CD14-positive monocyte (primary cell): ENCODE measurements at regions not wholly inside any gene's neighbourhood (a gene's known extent, or its start where the extent isn't known, plus 50 kb on each side); places are given as distances from the start of the nearest gene placed in this dataset.

ENCODE experiments used
- DNase-seq, 3 donors: peaks; one replicate each; pipeline ENCODE4 v3.0.0-alpha.2; 2011 to 2022
- H2AFZ ChIP-seq: 2 replicates; pipeline ENCODE4 v1.6.0; 2012; ENCODE audit warnings: mild to moderate bottlenecking, low read depth, low read length, inconsistent platforms; ENCODE audit not compliant: insufficient read depth, poor library complexity, severe bottlenecking
- H3K27ac ChIP-seq, 2 donors: 1 replicate in 1 of 2; 2 replicates in 1 of 2; pipeline ENCODE4 v1.5.1; 2012 to 2013; ENCODE audit warnings: low read length in 2 of 2, control low read depth in 1 of 2, inconsistent platforms in 1 of 2, low read depth in 1 of 2, mild to moderate bottlenecking in 1 of 2
- H3K27me3 ChIP-seq, 2 donors: one replicate each; pipeline versions ENCODE4 v1.6.0 to v1.6.1; 2011 to 2013; ENCODE audit warnings: low read length in 2 of 2; ENCODE audit not compliant: control insufficient read depth in 2 of 2, insufficient read depth in 2 of 2
- H3K36me3 ChIP-seq, 2 donors: replicated peaks in 1 of 2; 1 replicate in 1 of 2; 2 replicates in 1 of 2; pipeline versions ENCODE4 v1.5.1 to v1.6.1; 2012 to 2013; ENCODE audit warnings: low read length in 2 of 2, control low read depth in 1 of 2, inconsistent platforms in 1 of 2, mild to moderate bottlenecking in 1 of 2; ENCODE audit not compliant: insufficient read depth in 2 of 2, control insufficient read depth in 1 of 2
- H3K4me1 ChIP-seq, 2 donors: 1 replicate in 1 of 2; 2 replicates in 1 of 2; pipeline versions ENCODE4 v1.5.1 to v1.6.1; 2012 to 2013; ENCODE audit warnings: low read length in 2 of 2, control low read depth in 1 of 2, inconsistent platforms in 1 of 2, mild to moderate bottlenecking in 1 of 2, moderate library complexity in 1 of 2; ENCODE audit not compliant: insufficient read depth in 2 of 2, control insufficient read depth in 1 of 2
- H3K4me2 ChIP-seq: replicated peaks from 2 replicates; pipeline ENCODE3; 2012; ENCODE audit warnings: low read length, moderate library complexity, mild to moderate bottlenecking; ENCODE audit not compliant: poor library complexity, severe bottlenecking; ENCODE audit errors: extremely low read depth
- H3K4me3 ChIP-seq, 3 experiments: fragments of 200-600 bp in 1 of 3; sonication (generic) in 1 of 3; replicated peaks in 1 of 3; 1 replicate in 2 of 3; 2 replicates in 1 of 3; pipeline ENCODE4 v1.5.1; 2011 to 2013; ENCODE audit warnings: low read length in 3 of 3, mild to moderate bottlenecking in 3 of 3, control low read depth in 2 of 3, low read depth in 2 of 3, inconsistent platforms in 1 of 3, moderate library complexity in 1 of 3
- H3K79me2 ChIP-seq: 2 replicates; pipeline ENCODE4 v1.6.0; 2012; ENCODE audit warnings: mild to moderate bottlenecking, control low read depth, inconsistent platforms, low read length, moderate library complexity; ENCODE audit not compliant: insufficient read depth
- H3K9ac ChIP-seq: 2 replicates; pipeline ENCODE4 v1.6.0; 2017; ENCODE audit warnings: low read length, mild to moderate bottlenecking; ENCODE audit not compliant: insufficient read depth, poor library complexity, severe bottlenecking
- H3K9me3 ChIP-seq, 2 donors: replicated peaks in 1 of 2; 1 replicate in 1 of 2; 2 replicates in 1 of 2; pipeline versions ENCODE4 v1.5.1 to v1.6.1; 2012 to 2013; ENCODE audit warnings: low read length in 2 of 2, control low read depth in 1 of 2; ENCODE audit not compliant: control insufficient read depth in 1 of 2, insufficient read depth in 1 of 2
- H4K20me1 ChIP-seq: 2 replicates; pipeline ENCODE4 v1.6.0; 2012; ENCODE audit warnings: mild to moderate bottlenecking, low read length, control low read depth, moderate library complexity; ENCODE audit not compliant: insufficient read depth
- H3K27ac Mint-ChIP-seq, 7 donors: one replicate each; pipeline ENCODE4 v1.8.0; 2020; ENCODE audit warnings: mild to moderate bottlenecking in 7 of 7, mixed read lengths in 7 of 7, moderate library complexity in 6 of 7, inconsistent platforms in 2 of 7
- H3K27me3 Mint-ChIP-seq, 3 donors: one replicate each; pipeline ENCODE4 v1.8.0; 2021 to 2022; ENCODE audit warnings: low read depth in 3 of 3, mild to moderate bottlenecking in 3 of 3, mixed read lengths in 3 of 3, moderate library complexity in 3 of 3, inconsistent platforms in 1 of 3
- H3K36me3 Mint-ChIP-seq, 2 donors: one replicate each; pipeline ENCODE4 v1.8.0; 2020; ENCODE audit warnings: mixed read lengths in 2 of 2, inconsistent platforms in 1 of 2, mild to moderate bottlenecking in 1 of 2
- H3K4me1 Mint-ChIP-seq: one replicate; pipeline ENCODE4 v1.8.0; 2020; ENCODE audit warnings: mild to moderate bottlenecking, mixed read lengths
- H3K4me3 Mint-ChIP-seq, 2 donors: one replicate each; pipeline ENCODE4 v1.8.0; 2020; ENCODE audit warnings: mild to moderate bottlenecking in 2 of 2, mixed read lengths in 2 of 2, moderate library complexity in 1 of 2
- H3K9me3 Mint-ChIP-seq, 7 donors: one replicate each; pipeline ENCODE4 v1.8.0; 2020 to 2022; ENCODE audit warnings: mixed read lengths in 7 of 7, mild to moderate bottlenecking in 6 of 7, moderate library complexity in 6 of 7, inconsistent platforms in 2 of 7
- CTCF ChIP-seq: fragments of 200-600 bp; IDR thresholded peaks from one replicate; pipeline ENCODE4 v1.8.0; 2022; ENCODE audit warnings: antibody characterized with exemption, mild to moderate bottlenecking
- WGBS: methylation state at CpG from one replicate; pipeline ENCODE4 v1.1.5; 2013; ENCODE audit warnings: missing lambda C conversion rate; ENCODE audit not compliant: insufficient coverage; 5-methylcytosine and 5-hydroxymethylcytosine counted together
- intact Hi-C, 2 donors: fragments of 100-400 bp; cut with micrococcal nuclease; formaldehyde crosslinking; loops; one replicate each; pipeline versions ENCODE4 v1.15.0 to v1.15.1; 2023

- no peaks in the 10 kb centered on the region for H3K27me3 Mint-ChIP-seq
- intact Hi-C loops, result loop anchor here in 1 of 2 donors (10.0 kb wide), 1 partner anchor 107 kb away; no protein-coding TSS in a partner anchor
- Histone ChIP-seq H4K20me1 (no peaks in the 10 kb centered on the region), H3K9me3 (no peaks in the 10 kb centered on the region), H3K27ac (no peak overlapping the region), H3K4me1 (no peaks in the 10 kb centered on the region), H3K36me3 (no peaks in the 10 kb centered on the region), H2AFZ (no peak overlapping the region), H3K4me3 (no peak overlapping the region), H3K79me2 (no peaks in the 10 kb centered on the region), H3K9ac (no peak overlapping the region), H3K27me3 (no peaks in the 10 kb centered on the region), H3K4me2 (no peak overlapping the region)
- no peaks in the 10 kb centered on the region for H3K4me1 Mint-ChIP-seq
- WGBS, result 100% methylated on average over 2 of the region's 4 CpGs
- TF ChIP-seq CTCF, result no peak
- H3K36me3 Mint-ChIP-seq, result no peaks in the 10 kb centered on the region
- no peak for DNase-seq
- peaks cover 0 to 2% (median 0%) of the 10 kb centered on the region in 7 donors for H3K9me3 Mint-ChIP-seq
- H3K4me3 Mint-ChIP-seq, result no peak overlapping the region
- H3K27ac Mint-ChIP-seq, result no peak overlapping the region
These were observed 124.3 kb upstream of the LMNTD1 start for GRCh38 chr12:25677232-25677937.

- 88% methylated on average over 1 of the region's 4 CpGs for WGBS
- H3K36me3 Mint-ChIP-seq, result no peaks in the 10 kb centered on the region
These were observed 128.5 kb upstream of the LMNTD1 start for GRCh38 chr12:25681580-25681979.

More at GRCh38 chr12:25681580-25681979, 128.5 kb upstream of the LMNTD1 start:
- Histone ChIP-seq H3K27me3 (no peaks in the 10 kb centered on the region), H3K79me2 (no peaks in the 10 kb centered on the region), H4K20me1 (no peaks in the 10 kb centered on the region), H3K9me3 (peaks cover 0 to 9% of the 10 kb centered on the region in 2 donors), H3K9ac (no peak overlapping the region), H2AFZ (no peak overlapping the region), H3K27ac (no peak overlapping the region), H3K36me3 (no peaks in the 10 kb centered on the region), H3K4me2 (no peak overlapping the region), H3K4me1 (no peaks in the 10 kb centered on the region), H3K4me3 (no peak overlapping the region)
- intact Hi-C loops, result no loop called here
- Mint-ChIP-seq H3K4me1 (no peaks in the 10 kb centered on the region), H3K27me3 (no peaks in the 10 kb centered on the region), H3K27ac (no peak overlapping the region), H3K4me3 (no peak overlapping the region), H3K9me3 (peaks cover 2 to 6% (median 3%) of the 10 kb centered on the region in 7 donors)
- TF ChIP-seq CTCF, result no peak
- DNase-seq, result no peak
